GM19463 (cell line): ENCODE measurements at regions not wholly inside any gene's neighbourhood (a gene's known extent, or its start where the extent isn't known, plus 50 kb on each side); places are given as distances from the start of the nearest gene placed in this dataset.

Experiments
- ATAC-seq: cut with Tn5 transposase; IDR thresholded peaks from one replicate; pipeline ENCODE4 v1.9.1; 2021; ENCODE audit warnings: mild to moderate bottlenecking, moderate library complexity; ENCODE audit not compliant: unreplicated experiment

DNA sequence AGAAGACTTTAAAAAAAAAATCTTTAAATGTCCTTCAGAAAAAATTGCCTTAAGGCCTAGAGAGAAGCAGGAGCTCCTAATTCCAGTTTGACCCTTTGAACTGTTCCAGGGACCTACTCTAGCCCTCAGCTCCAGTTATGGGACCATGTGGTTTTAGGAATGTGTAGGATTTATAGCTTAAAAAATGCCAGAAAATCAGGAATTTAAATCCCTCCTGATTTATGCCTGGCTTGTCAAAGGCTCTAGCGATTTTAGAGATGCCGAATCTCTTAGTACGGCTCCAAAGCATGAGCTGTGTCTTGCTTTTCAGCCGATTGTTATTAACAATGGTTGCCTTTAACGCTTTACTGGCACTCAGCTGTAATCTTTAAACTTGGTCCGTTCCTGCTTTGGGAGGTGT, 130.6 kb upstream of the NPVF start:
- no peak for ATAC-seq

DNA sequence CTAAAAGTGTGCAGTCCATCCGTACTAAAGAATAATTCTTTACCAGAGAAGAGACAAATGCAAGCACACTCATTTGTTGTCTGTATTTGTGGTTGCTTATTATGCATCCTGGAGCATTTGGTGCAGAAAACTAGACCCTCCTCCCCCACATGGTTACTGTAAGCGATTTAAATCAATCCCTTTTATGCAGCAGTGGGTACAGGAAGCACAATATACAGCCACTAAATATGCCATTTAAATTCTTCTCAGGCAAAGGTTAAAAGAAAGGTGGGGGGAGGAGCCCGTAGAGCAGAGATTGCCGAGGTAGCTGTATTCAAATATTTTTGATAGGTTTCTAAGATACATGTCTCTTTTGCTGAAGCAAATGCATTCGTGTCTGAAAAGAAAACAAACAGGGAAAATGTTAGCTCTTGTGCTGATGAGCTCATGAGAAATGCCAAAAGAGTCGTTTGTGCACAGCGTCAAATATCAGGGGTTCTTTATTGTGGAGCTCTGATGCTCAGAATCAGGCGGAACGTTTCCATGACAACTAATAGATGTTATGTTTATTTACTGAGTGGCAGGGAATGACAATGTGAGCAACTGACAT, 131.3 kb upstream of the NPVF start:
- ATAC-seq = no peak

DNA sequence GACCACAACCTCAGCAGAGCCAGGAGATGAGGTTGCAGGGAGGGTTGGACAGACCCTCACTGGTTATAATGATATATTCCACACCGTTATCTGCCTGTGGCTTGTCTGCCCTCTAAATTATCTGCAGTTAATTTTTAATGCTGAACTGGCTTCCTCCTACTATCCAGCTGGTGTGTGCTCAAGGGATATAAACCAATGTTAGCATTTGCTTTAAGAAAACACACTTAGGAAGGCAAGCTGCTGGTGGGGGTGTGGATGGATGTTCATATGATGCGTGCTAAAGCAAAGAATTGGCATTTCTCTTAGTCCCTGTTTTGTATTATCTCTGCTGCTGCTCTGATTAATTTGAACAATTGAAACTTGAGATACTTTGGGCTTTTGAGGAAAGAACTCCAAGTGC, 132.2 kb upstream of the NPVF start:
- ATAC-seq = no peak

DNA sequence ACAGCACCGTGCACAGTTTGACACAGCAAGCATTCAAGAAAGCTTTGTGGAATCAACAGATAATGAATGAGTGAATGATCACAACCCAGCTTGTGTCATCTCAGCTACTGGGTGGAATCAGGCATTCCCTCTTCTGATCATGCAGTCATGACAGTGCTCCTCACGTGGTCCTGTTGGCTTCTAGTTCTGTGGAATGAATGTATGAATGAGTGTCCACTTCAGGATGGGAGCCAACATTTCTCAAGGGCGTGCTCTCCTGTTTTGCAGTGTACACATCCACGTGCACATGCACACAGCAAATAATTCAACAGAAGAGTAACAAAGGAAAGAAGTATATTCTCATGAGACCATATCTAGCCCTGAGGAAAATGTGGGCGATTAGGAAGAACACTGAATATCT, 133.1 kb upstream of the NPVF start:
- no peak for ATAC-seq

DNA sequence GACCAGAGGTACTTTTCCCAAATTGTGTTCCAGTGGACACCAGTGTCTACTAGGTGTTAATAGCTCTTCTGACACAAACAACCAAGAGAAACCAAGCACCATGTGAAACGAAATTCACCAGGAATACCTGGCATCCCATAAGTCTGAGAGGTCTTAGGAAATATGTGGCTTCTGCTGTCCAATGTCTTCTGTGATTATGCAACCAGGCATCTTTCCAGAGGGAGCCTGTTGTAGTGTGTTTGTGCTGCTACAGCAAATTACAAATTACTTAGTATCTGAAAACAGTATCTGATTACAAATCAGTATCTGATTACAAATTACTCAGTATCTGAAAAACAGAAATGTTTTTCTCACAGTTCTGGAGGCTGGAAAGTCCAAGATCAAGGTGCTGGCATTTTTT, 133.6 kb upstream of the NPVF start:
- no peak for ATAC-seq

DNA sequence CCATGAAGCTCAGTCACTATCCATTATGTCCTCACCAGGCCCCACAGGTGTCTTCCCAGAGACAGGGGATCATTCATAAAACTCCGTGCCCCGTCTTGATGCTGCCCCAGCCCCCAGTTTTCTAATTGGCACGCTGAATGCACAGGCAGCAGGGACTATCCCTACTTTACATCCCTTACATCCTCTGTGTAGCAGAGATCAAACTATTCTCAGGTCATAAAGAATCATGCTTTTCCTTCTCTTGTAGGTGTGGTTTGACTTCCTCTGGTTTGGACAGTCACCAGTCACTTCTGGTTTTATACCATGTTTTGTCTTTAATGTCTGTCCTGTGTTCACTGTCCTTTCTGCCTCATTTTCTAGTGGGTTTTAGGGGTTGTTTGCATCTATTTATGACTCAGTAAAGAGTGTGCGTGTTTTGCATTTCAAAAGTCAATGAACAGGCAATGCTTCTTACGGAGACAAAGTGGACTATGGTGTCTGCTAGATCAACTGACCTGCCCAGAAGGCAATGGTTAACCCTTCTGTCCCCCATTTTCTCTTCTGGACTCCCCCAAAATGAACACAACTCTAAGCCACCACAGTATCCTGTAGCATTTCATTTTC, 140.4 kb upstream of the NPVF start:
- ATAC-seq = no peak

DNA sequence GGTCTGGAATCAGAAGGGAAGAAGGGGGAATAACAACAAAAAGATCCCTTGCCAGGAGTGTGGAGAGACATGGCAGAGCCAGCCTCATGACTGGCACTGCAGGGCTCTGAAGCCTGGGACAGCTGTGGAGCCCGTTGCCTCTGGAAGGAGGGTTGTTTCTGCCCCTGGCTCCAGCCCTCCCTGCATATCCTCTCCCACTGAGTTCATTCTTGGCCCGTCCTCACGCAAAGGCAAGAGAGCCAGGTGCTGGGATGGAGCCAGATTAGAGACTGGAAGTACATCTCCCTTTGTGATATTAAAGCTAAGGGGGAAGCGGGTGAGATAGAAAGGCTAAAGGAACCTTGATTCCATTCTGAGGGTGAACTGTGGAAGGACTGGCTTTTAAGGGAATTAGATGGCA, 141.5 kb upstream of the NPVF start:
- no peak for ATAC-seq

DNA sequence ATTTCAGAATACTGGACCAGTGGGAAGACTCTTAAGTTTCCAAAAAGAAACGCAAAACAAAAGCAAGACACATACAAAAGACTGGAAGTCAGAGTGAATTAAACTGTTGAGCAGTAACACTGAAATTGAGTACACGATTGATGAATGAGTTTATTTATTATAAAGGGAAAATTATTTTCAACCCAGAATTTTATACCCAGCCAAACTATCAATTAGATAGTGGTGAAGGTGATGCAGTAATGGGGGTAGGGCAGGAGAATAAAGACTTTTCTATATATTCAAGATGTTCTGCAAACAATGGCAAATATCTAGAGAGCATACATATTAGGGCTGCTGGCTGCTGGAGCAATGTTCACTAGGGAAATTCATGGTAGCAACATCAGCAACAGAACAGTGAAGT, 143.7 kb upstream of the NPVF start:
- no peak for ATAC-seq

DNA sequence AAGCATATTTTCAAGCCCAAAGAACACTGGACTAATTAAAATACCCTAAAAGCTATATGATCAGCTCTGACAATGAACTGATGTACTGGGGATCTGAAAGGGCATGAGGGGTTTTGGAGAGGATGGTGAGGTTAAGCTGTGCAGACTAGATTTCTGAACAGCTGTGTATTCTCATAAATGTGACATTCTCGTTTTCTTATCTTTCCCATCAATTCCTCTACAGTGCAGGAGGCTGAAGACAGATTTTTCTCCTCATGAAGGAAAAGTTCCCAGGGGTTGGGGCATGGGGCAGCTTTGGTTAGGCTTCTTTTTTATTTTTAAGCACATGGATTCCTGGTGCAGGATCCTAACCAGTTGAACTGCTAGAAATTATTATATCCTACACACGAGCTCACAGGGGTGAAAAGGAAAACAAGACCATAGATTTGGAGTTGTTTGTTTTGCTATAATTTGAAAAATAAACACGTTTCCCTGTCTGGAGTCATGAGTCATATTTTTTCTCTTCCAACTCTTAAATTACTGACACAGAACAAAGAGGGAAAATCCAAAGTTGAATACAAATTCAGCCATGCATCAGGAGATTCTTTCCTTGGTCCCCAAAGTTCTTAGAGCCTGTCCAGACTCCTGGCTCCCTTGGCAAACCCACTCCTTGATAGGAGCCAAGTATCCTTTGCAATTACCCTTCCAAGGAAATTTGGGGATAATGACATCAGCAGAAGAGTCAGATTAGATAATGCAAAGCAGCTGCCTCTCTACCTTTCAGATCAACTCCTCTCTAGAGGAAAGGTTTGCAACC, 147.7 kb upstream of the NPVF start:
- ATAC-seq = no peak

DNA sequence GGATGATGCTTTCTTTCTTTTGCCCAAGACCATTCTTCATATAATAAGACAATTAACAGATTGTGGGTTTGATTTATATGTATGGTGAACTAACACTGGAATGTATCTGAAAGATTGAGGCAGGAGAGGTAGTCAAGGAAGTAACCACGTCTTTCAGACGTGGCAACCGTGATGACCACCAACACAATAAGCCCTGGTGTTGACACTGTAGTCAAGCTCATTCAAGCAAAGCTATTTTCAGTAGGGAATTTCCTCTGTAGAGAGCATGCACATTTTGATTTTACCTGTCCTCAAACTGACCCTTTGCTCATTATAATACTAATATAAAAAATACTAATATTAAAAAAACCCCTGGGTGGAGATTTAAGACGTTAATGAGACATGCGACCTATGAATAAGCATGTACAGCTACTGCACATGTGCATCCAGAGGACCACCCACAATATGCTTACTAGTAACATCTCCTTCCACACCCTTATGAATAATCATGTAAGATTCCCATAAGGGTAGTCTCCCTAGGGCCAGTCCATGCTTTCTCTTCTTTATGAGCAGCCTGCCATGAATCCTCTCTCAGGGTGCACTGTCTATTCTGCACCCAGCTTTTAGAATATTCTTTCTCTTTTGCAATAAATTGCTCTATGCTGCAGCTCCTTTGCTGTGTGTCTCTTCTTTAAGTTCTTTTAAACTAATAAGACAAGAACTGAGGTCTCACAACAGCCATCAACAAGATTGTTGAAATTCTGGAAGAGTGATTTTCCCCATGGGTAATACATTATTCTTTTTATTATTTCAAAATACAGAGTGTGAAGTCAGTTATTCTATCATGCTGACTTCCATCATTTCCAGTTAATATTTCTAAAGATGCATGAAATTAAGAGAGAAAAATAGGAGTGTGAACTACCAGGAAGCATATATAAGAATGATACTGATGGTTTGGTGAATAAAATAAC, 151.3 kb upstream of the NPVF start:
- no peak for ATAC-seq

DNA sequence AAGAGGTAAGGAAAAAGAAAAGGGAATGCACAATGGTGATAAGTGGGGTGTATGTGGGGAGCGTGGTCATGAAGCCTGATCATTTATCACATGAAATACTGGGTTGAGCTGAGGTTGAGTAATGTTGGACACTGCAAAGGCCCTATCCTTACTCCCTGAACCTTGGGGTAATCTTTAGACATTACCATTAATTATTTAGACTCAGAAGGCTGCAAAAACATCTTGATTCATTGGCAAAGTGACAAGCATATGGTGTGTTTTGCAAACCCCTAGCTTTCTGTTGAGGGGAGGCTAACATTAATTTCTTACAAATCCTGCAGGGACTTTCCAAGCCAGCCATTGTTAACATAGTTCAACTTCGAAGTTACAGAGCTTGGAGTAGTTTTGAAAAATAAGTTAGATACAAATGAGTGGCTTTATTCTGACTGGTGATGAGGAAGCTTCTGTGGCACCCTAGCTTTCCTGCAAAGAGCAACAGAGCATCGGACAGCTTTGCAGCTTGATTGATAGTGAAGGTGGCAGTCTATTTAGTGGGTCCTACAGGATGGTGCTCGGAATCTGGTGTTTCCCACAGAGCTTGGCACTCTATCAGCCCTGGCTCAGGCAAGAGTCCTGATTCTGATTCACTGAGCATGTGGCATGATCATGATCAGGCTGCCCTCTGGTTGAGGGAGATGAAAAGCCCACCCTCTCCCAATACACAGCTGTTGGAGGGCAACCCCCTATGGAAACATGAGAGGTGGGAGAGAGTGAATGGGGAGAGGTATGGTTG, 153.7 kb upstream of the NPVF start:
- no peak for ATAC-seq

DNA sequence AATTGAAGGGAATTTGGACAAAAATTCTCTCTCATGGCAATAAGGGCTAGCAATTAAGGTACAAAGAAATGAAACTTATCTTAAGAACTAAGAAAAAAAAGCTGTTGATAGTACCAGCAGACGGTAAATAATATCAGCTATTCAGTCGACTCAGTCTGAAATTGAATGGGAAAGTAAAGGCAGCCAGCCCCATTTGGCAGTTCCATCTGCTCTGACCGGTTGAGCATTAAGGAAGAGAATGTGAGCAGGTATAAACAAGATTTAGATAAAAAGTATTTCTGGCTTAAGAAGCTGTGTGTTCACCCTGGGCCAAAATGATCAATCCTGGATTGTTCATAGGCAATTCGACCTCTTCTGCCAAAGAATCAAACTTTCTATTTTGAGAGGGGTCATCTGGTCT, 154.6 kb upstream of the NPVF start:
- no peak for ATAC-seq

DNA sequence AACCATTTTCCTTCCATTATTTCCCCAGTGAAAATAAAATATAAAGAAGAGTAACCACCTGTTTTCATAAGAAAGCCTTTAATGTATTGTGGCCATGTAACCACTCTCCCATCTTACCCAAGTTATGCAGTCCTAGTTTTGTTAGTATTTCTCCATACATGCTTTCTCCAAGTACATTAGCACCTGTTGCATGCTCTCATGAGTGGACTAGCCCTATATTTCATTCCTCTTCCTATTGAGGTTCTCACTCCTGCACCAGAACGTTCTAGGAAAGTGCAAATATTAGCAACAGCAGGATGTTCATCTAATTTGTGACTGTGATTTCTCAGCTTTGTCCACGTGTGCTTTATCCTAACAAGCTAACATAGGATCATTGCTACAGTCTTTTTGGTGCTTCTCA, 155.1 kb upstream of the NPVF start:
- ATAC-seq = no peak

DNA sequence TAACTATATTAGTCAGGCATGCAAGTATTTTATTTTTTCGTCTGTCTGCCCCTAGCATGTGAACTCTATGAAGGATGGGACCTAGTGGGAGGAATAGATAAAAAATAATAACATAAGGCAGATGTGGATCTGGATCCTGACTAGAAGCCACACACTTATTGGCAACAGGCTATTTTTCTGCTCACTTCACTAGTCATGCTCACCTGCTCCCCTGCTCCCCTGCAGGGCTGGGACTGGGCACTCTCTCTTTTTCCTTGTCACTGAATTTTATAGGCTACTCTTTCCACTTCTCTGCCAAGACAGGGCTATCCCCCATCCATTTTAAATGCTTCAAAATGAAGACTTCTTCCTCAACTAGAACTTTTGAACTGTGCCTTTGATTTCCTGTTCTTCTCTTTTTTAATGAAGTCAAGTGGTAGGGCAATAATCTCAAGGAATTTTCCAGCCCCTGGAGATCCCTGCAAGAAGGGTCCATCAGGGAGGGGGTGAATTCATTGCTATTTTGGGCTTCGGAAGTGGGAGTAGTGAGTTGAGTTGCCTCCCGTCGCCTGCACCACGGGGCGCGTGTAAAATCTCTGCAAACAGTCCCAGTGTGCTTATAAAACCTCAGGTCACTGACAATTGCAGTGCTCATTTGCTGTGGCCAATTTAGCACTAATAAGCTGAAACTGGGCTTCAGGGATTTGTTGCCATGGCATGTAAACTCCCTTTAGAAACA, 156.7 kb upstream of the NPVF start:
- ATAC-seq = no peak

DNA sequence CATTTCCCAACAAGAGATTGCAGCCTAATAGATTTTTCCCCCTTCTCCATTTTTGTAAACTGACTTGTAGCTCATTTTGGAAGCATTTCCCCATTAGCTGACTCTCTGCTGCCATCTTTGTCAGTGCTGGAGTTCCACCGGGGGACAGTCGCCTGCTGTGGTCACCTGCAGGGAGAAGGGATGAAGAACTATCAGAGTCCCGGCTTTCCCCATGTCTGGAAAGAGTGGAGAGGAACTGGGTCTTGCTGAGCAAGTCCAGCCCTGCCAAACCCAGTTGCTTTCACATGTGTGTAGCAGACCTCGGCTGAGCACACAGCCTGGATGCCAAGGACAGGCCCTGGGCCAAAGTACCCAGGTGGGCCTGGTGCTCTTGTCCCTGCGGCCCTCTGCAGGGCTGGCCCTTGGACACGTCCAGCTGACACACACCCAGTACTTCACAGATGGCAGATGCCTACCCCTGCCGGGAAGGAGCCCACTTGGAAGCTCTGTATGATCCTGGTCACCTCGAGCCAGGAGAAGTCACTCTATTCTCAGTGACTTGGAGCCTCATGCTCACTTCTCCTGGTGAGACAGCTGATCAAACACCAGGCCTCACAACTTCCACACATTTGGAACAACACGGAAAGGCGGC, 157.3 kb upstream of the NPVF start:
- no peak for ATAC-seq

DNA sequence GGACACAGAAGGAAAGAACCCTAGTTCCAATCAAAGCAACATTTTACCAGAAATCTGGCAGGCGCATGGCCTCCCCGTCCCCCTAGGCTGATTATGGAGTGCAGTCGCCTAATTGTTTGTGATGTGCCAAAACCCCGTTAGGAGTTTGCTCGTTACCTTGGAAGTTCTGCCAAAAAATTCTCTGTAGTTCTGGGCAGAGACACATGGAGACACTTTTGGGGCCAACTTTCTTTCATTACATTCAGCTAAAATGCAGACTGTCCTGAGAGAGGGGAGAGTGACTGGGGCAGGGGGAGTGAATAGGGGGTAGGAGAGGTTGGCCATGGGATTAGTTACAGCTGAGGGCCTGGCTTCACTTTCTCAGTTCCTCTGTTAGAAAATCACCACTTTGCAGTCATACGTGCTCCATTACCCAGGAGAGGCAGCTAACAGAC, 158.0 kb upstream of the NPVF start:
- no peak for ATAC-seq

DNA sequence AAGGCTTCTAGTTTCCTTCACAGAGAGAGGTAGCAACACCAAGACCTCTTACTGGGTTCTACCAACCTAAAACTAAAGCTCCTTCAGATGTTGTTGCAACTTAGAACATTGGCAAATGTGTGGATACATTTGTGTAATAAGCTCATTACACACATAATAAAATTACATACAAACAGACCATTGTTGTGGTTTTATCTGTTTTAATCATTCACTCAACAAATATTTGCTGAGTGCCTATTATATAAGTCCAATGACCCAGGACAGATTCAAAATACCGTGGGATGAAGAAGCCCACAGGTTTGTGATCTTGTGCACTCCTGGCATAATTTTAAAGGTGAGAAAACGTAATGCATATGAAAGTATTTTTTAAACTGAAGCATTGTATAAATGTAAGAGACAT, 160.4 kb upstream of the NPVF start:
- no peak for ATAC-seq

DNA sequence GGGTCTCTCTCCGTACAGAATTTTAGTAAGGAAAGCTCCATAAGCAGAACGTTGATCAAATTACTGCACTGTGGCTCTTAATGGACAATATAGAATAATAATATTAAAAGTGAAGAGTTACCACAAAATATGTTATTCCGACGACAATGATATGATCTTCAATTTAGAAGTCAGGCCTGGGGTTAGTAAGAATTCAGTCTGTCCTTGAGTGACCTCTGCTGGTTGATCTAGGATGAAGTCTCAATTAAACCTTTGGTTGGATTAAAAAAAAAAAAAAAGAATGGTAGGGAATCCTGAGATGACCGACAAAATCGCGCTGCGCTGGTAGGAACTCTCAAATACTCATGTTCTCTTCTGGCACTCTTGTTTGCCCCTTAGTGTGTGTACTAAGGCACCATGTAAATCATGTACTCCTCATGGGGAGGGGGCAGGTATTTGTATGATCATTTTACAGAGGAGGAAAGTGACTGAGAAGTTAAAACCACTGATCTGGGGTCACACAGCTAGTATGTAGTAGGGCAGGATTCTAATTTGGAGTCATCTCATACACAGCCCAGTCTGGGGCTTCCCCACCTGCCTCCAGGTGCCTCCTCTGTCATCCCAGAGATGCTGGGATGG, 161.3 kb upstream of the NPVF start:
- ATAC-seq = no peak

DNA sequence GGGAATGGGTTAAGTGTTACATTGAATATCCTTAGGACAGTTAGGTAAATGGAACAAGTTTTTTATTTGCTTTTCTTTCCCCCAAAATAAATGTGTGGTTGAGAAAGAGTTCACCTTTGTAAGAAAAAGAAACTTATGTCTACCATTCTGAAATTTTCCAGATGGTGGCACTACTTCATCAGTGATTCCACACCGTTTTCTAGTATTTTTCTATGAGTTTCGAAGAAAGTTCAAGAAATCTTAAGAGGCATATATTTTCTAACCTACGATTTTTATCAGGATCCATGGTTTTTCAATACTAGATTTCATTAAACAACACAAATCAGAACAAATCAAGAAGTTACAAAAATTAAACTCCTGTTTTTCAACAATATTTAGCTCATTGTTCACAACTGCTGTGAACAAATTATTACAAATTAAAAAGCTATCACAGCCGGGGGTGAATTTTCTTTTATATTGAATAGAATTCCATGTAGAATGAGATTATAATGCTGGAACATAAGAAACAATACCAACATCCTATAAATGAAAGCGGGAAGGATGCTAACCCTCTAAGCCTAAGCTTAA, 163.1 kb upstream of the NPVF start:
- ATAC-seq = no peak
